GM23338 (cell line): ENCODE measurements at regions not wholly inside any gene's neighbourhood (a gene's known extent, or its start where the extent isn't known, plus 50 kb on each side); places are given as distances from the start of the nearest gene placed in this dataset.

Experiments used
- CREB1 ChIP-seq: fragments of 250-450 bp; sonication (Bioruptor Pico); IDR thresholded peaks from 2 replicates; pipeline ENCODE4 v1.5.0; 2020; ENCODE audit warnings: low read depth, mild to moderate bottlenecking, moderate library complexity
- CTCF ChIP-seq, 2 experiments: fragments of 200-600 bp in 1 of 2; sonication (generic) in 1 of 2; conservative IDR thresholded peaks; 2 replicates each; pipeline versions ENCODE4 v1.5.1 to v1.6.1; 2016 to 2017; ENCODE audit warnings: antibody characterized with exemption in 2 of 2, low read depth in 2 of 2, mild to moderate bottlenecking in 2 of 2, moderate library complexity in 1 of 2
- EZH2 ChIP-seq: fragments of 200-600 bp; sonication (generic); IDR thresholded peaks from one replicate; pipeline ENCODE4 v1.8.0; 2017; ENCODE audit warnings: antibody characterized with exemption, mild to moderate bottlenecking, low read depth; ENCODE audit not compliant: unreplicated experiment
- EZH2phosphoT487 ChIP-seq: fragments of 200-600 bp; sonication (generic); IDR thresholded peaks from one replicate; pipeline ENCODE4 v1.8.1; 2018; ENCODE audit warnings: antibody characterized with exemption; ENCODE audit not compliant: unreplicated experiment
- JUNB ChIP-seq: IDR thresholded peaks from one replicate; pipeline ENCODE4 v1.6.1; 2016; ENCODE audit warnings: antibody characterized with exemption; ENCODE audit not compliant: unreplicated experiment
- NANOG ChIP-seq: IDR thresholded peaks from 2 replicates; pipeline ENCODE4 v1.6.1; 2016; ENCODE audit warnings: antibody characterized with exemption, borderline replicate concordance
- POLR2AphosphoS5 ChIP-seq: IDR thresholded peaks from 2 replicates; pipeline ENCODE4 v1.6.1; 2016; ENCODE audit warnings: antibody characterized with exemption, low read depth
- REST ChIP-seq: IDR thresholded peaks from one replicate; pipeline ENCODE4 v1.6.1; 2018; ENCODE audit warnings: antibody characterized with exemption; ENCODE audit not compliant: unreplicated experiment
- STAT1 ChIP-seq: IDR thresholded peaks from one replicate; pipeline ENCODE4 v1.6.1; 2016; ENCODE audit warnings: antibody characterized with exemption; ENCODE audit not compliant: unreplicated experiment
- ZNF114 ChIP-seq: fragments of 250-450 bp; sonication (Bioruptor Pico); IDR thresholded peaks from 2 replicates; pipeline ENCODE4 v1.5.0; 2020; ENCODE audit warnings: mild to moderate bottlenecking, moderate library complexity
- ZNF331 ChIP-seq: fragments of 250-450 bp; sonication (Bioruptor Pico); IDR thresholded peaks from 2 replicates; pipeline ENCODE4 v1.5.0; 2020; ENCODE audit warnings: low read depth, mild to moderate bottlenecking, moderate library complexity

GRCh38 chr2:201949927-201950246 lies 83.8 kb upstream of the FZD7 start:
- TF ChIP-seq CTCF (conservative IDR thresholded peaks at IDR 0.05; ENCODE audit: low read depth in 2 of 2) (no peak), REST (no peak), EZH2phosphoT487 (no peak), EZH2 (no peak), POLR2AphosphoS5 (no peak), JUNB (no peak), STAT1 (no peak), ZNF114 (no peak), NANOG (peak; percentile 53; the same call in 1 of the 2 replicates), ZNF331 (CRISPR knock-in tag) (no peak), CREB1 (peak; percentile 43; the same call in 1 of the 2 replicates)
